G401.6 (cell line): ENCODE measurements at regions not wholly inside any gene's neighbourhood (a gene's known extent, or its start where the extent isn't known, plus 50 kb on each side); places are given as distances from the start of the nearest gene placed in this dataset.

Source experiments
- FAIRE-seq: peaks from 2 replicates; lab custom pipeline; 2012; peaks lifted over from hg19 to GRCh38; lab: Jason Lieb, UNC

GRCh38 chr14:40487824-40488223, 1055.6 kb upstream of the FBXO33 start:
- no peak for FAIRE-seq

DNA sequence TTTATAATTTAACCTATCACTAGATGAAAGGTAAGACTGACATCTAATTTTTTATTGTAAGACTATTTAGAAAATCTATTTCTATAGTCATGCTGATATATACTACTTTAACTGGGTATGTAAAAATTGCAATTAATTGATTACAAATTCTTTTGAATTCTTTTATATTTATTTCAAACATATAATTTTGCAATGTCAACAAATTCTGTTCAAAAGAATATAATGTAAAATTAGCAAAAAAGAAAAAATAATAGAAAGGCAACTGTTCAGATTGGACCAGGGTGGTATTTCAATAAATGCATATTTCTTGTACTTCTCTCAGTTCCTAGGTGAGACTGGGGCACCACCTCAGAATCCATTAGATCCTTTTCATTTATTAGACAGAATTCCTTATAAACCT, 1053.5 kb upstream of the FBXO33 start:
- FAIRE-seq: no peak

- FAIRE-seq: no peak
Observed at GRCh38 chr14:40476005-40476404, 1043.8 kb upstream of the FBXO33 start.

DNA sequence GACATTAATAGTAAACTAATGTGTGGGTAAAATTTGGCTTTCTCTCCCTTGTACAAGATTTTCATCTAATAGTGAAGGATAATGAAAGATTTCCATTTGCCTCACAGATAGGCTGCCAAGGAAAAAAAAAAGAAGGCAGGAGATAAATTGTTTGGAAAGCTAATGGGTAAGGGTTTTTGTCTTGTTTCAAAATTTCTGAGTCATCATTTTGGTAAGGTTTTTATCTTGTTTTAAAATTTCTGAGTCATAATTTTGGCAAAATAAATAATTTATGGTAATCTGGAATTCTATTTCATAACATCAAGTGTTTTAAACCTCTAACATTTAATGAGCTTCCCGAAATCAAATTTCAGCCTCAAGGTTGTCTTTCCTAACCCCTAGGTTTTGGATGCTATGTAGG, 1035.7 kb upstream of the FBXO33 start:
- no peak for FAIRE-seq

- FAIRE-seq: no peak
Observed at GRCh38 chr14:40464531-40464930, 1032.3 kb upstream of the FBXO33 start.

DNA sequence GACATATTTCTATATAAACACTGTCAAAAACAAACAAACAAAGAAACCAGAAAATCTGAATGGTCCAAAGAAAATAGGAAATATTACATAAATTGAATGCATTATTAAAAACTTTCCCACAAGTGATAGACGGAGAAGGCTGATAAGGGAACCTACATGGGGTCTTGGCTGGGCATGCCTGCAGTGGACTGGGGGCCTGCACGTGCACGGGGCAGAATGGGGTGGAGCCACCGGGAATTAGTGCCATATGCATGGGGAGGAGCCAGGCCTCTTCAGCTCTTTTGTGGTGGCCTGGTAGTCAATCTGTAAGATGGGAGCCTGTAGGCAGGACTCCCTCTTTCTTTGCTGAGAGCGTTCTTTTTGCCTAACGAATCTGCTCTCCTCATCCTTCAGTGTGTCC, 1031.7 kb upstream of the FBXO33 start:
- no peak for FAIRE-seq

DNA sequence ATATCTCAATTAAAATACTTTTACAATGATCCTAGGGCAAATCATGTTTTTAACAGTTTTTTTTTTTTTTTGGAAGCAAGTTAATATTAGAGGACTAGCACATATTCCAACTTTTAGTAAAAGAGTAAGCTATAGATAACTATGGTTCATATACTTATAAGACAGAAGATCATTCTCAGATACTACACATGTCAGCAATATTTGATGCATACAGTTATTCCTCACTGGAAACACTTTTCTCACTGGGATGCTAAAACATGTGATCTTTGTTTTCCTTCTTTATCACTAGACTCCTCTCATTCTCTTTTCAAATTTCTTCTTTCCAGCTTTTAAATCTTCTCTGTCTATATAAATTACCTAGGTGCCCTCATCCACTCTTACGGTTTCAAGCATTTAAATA, 1020.4 kb upstream of the FBXO33 start:
- no peak for FAIRE-seq

- no peak for FAIRE-seq
Observed at GRCh38 chr14:40447017-40447416, 1014.8 kb upstream of the FBXO33 start.

DNA sequence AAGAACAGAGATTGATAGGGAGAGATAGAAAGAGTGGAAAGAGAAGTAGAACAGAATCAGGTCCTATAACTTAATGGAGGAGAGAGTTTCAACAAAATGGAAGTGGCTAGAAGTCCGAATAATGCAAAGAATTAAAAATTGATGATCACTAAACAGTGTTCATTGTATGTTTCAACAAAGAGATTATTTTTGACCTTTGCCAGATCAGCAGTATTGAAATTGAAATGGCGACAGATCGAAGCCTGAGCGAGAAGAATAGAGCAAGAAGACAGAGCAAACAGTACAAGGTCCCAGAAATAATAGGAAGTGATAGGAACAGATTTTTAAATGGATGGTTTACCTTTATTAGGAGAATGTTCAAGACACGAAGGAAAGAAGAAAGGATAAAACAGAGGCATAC, 1012.8 kb upstream of the FBXO33 start:
- FAIRE-seq: no peak

DNA sequence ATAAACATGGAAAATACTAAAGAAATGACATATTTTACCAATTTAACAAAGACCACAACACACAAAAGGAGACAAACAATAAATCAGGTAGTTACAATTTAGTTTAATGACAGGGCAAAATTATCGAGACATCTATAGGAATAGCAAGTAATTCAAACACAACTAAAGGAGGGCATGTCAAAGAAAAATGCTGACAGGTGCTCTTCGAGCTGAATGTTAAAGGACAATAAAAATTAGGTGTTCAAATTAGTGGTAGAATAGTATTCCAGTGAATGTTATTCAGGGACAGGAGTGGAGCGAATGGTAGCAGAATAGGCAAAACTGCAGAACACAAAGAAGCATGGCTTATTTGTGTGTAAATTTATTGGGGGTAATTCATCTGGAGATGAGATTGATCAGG, 1004.3 kb upstream of the FBXO33 start:
- no peak for FAIRE-seq

DNA sequence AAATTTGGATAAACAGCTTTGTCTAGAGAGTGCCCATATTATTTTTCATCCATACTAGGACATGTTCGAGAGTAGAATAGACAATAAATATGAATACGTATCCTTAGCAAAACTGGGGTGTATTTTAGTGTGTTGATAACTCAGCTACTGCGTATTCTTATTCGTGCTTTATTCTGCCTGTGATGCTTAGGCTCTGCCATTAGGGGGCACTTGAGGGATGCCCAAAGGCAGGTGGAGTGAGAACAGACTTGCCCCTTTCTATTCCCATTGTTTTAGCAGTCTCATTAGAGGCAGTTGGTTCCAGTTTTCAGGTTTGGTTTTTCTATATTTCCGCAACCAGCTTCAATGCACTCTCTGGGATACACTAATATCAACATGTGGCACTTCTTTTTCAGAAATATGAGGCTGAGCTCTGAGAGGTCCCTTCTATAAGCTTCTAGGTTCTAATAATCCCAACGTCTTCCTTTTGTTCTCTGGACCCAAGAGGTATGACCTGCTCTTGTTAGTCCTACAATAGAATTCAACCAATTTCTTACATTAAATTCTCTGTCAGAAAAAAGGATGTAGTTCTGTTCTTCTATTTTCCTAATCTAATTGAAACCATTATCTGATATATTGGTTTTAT, 985.7 kb upstream of the FBXO33 start:
- no peak for FAIRE-seq

DNA sequence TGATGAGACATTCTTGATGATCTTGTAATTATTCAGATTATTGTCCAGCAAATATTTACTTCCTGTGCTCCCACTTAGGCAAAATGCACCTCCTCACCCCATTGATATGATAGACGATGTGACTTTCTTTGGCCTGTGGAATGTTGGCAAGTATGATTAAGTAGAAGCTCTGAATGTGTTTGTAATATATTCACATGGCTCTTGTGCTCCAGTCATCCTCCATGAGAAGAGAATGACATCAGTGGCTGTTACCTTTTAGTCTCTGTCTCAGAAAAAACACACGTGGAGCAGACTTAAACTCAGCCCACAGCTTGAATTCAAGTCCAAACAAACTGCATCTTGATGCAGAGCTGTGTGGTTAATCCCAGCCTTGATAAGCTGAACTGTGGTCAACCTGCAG, 984.3 kb upstream of the FBXO33 start:
- FAIRE-seq: no peak

GRCh38 chr14:40414386-40414785, 982.2 kb upstream of the FBXO33 start:
- FAIRE-seq: no peak

DNA sequence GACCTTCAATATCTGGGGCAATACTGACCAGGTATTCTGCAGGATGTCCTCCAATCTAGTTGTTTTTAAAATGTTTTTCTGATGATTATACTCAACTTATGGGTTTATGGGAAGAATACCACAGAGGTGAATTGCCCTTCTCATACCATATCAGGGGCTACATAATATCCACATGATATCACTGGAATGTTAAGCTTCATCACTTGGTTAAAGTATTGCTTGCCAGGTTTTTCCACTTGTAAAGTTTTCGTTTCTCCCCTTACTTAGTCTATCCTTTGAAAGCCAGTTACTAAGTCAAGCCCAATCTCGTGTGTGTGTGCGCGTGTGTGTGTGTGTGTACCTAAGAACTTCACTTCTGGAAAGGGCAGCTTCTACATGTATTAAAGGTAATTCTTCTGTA, 980.9 kb upstream of the FBXO33 start:
- no peak for FAIRE-seq

DNA sequence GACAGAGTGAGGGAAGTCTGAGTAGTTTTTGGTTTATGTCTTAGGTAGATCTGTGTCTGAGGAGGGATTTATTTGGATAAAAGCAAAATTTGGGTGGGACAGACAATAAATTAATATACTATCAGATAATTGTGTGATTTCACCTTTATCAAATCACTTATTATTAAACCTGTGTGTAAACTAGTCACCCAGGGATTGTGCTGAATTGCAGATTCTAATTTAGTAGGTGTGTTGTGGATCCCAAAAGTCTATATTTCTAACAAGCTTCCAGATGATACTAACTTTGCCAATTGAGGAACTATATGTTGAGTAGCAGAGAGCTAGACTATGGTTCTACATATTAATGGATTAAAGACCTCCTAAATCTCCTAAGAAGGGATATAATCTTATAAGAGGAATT, 978.5 kb upstream of the FBXO33 start:
- FAIRE-seq: no peak

DNA sequence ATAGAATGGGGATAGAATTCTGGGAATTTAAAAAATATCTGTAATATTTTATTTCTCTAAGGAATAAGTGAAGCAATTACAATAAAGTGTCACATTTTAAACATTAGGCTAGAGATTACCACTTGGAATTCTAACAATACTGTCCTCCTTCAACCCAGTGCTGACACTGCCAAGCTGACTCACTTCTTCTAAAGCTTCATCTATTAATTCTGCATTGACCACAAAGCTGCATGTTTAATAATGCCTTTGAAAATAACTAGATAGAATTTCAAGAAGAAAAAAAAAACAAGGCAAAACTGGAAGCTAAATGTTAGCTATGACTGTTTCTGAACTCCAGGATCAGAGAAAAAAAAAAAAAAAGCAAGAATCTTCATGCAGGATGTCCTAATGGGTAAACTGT, 970.7 kb upstream of the FBXO33 start:
- no peak for FAIRE-seq

GRCh38 chr14:40398981-40399380, 966.7 kb upstream of the FBXO33 start:
- FAIRE-seq: no peak

GRCh38 chr14:40394634-40395340, 962.6 kb upstream of the FBXO33 start:
- no peak for FAIRE-seq

GRCh38 chr14:40393143-40393542, 960.9 kb upstream of the FBXO33 start:
- no peak for FAIRE-seq

- no peak for FAIRE-seq
Observed at GRCh38 chr14:40386433-40386832, 954.2 kb upstream of the FBXO33 start.

GRCh38 chr14:40374221-40374620, 942.0 kb upstream of the FBXO33 start:
- no peak for FAIRE-seq

- FAIRE-seq: no peak
Observed at GRCh38 chr14:40371011-40371410, 938.8 kb upstream of the FBXO33 start.

GRCh38 chr14:40368314-40368713, 936.1 kb upstream of the FBXO33 start:
- FAIRE-seq: no peak

DNA sequence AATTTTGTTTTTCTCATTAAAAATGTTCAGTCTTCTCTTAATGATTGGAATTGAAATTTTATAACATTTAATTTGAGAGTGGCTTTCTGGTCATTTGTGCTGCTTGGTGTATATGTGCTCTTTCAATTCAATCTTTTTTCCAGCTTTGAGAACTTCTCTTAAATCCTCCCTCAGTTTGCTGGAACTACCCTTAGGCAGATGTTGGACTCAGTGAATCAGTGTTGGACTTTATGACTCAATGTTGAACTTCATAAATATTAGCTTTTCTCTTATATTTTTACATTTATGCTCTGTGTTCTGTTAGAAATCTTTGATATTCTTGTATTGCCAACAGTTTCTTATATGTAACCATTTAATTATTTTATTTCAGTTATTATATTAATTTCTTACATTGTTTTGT, 935.5 kb upstream of the FBXO33 start:
- FAIRE-seq: no peak
